ENCODE measurements at regions not wholly inside any gene's neighbourhood (a gene's known extent, or its start where the extent isn't known, plus 50 kb on each side); places are given as distances from the start of the nearest gene placed in this dataset.
A peak's percentile ranks its signal among the peaks of the same experiment; 100 is the strongest.

GRCh38 chr5:113800686-113801085, 287.2 kb downstream of the YTHDC2 start:
- DNase-seq (ENCODE audit: low spot score), result no peak

GRCh38 chr5:113804264-113804663, 290.8 kb downstream of the YTHDC2 start:
- peak; percentile 18 for DNase-seq (ENCODE audit: low spot score)

GRCh38 chr5:113804943-113805342, 291.4 kb downstream of the YTHDC2 start:
- DNase-seq (ENCODE audit: low spot score), result no peak

GRCh38 chr5:113806250-113806649, 292.8 kb downstream of the YTHDC2 start:
- peak; percentile 85 for DNase-seq (ENCODE audit: low spot score)

- DNase-seq (ENCODE audit: low spot score), result no peak
Measured at GRCh38 chr5:113806904-113807303, 293.4 kb downstream of the YTHDC2 start.

GRCh38 chr5:113807427-113807991, 294.0 kb downstream of the YTHDC2 start:
- peak; percentile 2 for DNase-seq (ENCODE audit: low spot score)

- DNase-seq (ENCODE audit: low spot score), result no peak
Measured at GRCh38 chr5:113808956-113809355, 295.5 kb downstream of the YTHDC2 start.

- DNase-seq (ENCODE audit: low spot score), result no peak
Measured at GRCh38 chr5:113809626-113810025, 296.1 kb downstream of the YTHDC2 start.

- DNase-seq (ENCODE audit: low spot score), result no peak
Measured at GRCh38 chr5:113813466-113813865, 300.0 kb downstream of the YTHDC2 start.

- DNase-seq (ENCODE audit: low spot score), result no peak
Measured at GRCh38 chr5:113817683-113818082, 304.2 kb downstream of the YTHDC2 start.

GRCh38 chr5:113823696-113824095, 310.2 kb downstream of the YTHDC2 start:
- no peak for DNase-seq (ENCODE audit: low spot score)

- DNase-seq (ENCODE audit: low spot score), result no peak
Measured at GRCh38 chr5:113824307-113824706, 310.8 kb downstream of the YTHDC2 start.

- no peak for DNase-seq (ENCODE audit: low spot score)
Measured at GRCh38 chr5:113825176-113825575, 311.7 kb downstream of the YTHDC2 start.

- no peak for DNase-seq (ENCODE audit: low spot score)
Measured at GRCh38 chr5:113846941-113847340, 333.4 kb downstream of the YTHDC2 start.

- DNase-seq (ENCODE audit: low spot score), result no peak
Measured at GRCh38 chr5:113864437-113864836, 350.9 kb downstream of the YTHDC2 start.

- DNase-seq (ENCODE audit: low spot score), result no peak
Measured at GRCh38 chr5:113866763-113867162, 353.3 kb downstream of the YTHDC2 start.

- DNase-seq (ENCODE audit: low spot score), result no peak
Measured at GRCh38 chr5:113869611-113870010, 356.1 kb downstream of the YTHDC2 start.

- no peak for DNase-seq (ENCODE audit: low spot score)
Measured at GRCh38 chr5:113871972-113872371, 358.5 kb downstream of the YTHDC2 start.

GRCh38 chr5:113875096-113875495, 361.6 kb downstream of the YTHDC2 start:
- DNase-seq (ENCODE audit: low spot score), result no peak

GRCh38 chr5:113891491-113891890, 378.0 kb downstream of the YTHDC2 start:
- no peak for DNase-seq (ENCODE audit: low spot score)

GRCh38 chr5:113896789-113897188, 383.3 kb downstream of the YTHDC2 start:
- no peak for DNase-seq (ENCODE audit: low spot score)

GRCh38 chr5:113897748-113898147, 384.3 kb downstream of the YTHDC2 start:
- no peak for DNase-seq (ENCODE audit: low spot score)

GRCh38 chr5:113900141-113900540, 386.6 kb downstream of the YTHDC2 start:
- no peak for DNase-seq (ENCODE audit: low spot score)

- no peak for DNase-seq (ENCODE audit: low spot score)
Measured at GRCh38 chr5:113900816-113901215, 387.3 kb downstream of the YTHDC2 start.

- DNase-seq (ENCODE audit: low spot score), result no peak
Measured at GRCh38 chr5:113901718-113902117, 388.2 kb downstream of the YTHDC2 start.

Measured in kidney capillary endothelial cell (primary cell).